ENCODE measurements at regions not wholly inside any gene's neighbourhood (a gene's known extent, or its start where the extent isn't known, plus 50 kb on each side); places are given as distances from the start of the nearest gene placed in this dataset.
"Not testable (repeated sequence)": the region's sequence is repeated elsewhere in the genome, so short reads cannot be mapped to it uniquely, and the experiment has no call there.

GRCh38 chr3:102936511-102937045, 501.8 kb downstream of the ZPLD1 start:
- DNase-seq: no peak

- DNase-seq: no peak
Observed at GRCh38 chr3:102941786-102942185, 507.0 kb downstream of the ZPLD1 start.

DNA sequence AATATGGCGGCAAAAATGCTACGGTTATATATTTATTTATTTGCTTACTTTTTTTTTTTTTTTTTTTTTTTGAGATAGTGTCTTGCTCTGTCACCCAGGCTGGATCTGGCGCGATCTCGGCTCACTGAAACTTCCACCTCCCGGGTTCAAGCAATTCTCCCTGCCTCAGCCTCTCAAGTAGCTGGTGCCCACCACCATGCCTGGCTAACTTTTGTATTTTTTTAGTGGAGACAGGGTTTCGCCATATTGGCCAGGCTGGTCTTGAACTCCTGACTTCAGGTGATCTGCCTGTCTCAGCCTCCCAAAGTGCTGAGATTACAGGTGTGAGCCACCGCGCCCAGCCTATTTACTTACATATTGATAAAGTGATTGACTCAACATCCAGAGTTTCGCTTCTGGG, 511.6 kb downstream of the ZPLD1 start:
- not testable (repeated sequence) for DNase-seq

DNA sequence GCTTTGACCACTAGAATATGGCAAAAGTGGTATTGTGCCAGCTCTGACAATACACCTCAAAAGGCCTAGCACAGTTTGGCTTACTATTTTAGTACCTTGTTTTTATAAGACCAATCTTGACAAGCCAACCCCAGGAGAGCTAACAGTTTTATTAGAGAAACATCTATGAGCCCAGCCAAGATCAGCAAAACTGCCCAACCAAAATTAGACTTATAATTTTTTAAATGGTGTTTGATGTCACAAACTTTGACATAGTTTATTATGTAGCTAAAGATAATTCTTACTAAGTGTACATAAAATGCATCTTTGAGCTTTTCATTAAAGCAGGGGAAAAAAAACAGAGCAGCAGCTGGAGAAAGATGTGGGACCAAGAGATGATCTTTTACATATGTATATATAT, 537.5 kb downstream of the ZPLD1 start:
- no peak for DNase-seq

DNA sequence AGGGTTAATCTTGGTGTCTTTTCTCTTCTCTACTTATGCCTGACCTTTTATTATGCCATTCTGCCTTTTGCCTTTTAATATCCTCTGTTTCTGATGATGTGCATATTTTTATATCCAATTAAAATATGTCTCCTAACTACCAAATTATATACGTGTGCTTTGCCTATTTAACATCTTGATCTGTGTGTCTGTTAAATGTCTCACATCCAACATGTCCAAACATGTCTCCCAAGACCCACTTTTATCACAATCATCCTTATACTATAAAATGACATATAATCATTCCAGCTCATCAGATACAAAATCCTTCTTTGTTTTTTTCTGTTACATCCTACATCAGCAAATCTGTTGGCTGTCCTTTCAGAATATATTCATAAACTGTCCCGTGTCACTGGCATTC, 539.5 kb downstream of the ZPLD1 start:
- no peak for DNase-seq

DNA sequence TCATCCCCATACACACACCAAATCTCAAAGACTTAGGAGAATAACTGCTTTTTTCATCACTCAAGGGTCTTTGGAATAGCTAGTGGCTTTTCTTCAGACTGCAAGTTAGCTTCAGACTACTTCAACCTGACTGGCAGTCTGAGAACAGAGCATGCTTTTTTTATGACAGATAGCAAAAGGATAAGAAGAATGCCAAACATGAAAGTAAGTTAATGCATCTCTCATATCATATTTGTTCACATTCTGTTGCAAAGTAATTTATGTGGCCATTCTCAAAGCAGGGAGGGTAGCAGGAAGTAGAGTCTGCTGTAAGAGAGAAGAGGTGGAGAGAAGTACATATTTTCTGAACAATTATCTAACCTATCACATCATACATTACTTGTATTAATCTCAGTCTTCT, 544.4 kb downstream of the ZPLD1 start:
- no peak for DNase-seq

DNA sequence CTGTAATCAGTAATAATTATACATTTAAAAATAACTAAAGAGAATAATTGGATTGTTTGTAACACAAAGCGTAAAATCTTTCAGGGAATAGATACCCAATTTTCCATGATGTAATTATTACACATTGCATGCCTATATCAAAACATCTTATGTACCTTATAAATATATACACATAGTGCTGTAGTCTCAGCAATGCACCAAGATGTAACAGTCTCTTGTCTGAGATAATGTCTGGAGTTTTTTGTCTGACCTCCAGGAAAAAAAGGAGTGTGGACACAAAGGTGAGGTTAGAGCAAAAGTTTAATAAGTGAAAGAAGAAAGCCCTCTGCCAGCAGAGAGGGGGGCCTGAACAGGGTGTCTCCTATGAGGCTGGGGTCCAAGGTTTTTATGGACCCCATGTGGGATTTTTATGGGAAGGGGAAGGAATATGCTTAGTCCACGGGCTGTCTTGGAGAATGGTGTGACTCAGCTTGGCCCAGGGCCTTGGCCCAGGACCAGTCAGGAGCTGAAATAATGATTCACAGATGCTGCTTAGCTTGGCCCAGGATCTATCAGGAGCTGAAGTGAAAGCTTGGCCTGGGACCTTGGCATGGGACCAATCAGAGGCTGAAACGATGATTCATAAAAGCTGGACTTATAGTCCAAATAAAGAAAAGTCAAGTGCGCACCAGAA, 545.0 kb downstream of the ZPLD1 start:
- peak; percentile 97 for DNase-seq

GRCh38 chr3:102980355-102980696, 545.5 kb downstream of the ZPLD1 start:
- no peak for DNase-seq

DNA sequence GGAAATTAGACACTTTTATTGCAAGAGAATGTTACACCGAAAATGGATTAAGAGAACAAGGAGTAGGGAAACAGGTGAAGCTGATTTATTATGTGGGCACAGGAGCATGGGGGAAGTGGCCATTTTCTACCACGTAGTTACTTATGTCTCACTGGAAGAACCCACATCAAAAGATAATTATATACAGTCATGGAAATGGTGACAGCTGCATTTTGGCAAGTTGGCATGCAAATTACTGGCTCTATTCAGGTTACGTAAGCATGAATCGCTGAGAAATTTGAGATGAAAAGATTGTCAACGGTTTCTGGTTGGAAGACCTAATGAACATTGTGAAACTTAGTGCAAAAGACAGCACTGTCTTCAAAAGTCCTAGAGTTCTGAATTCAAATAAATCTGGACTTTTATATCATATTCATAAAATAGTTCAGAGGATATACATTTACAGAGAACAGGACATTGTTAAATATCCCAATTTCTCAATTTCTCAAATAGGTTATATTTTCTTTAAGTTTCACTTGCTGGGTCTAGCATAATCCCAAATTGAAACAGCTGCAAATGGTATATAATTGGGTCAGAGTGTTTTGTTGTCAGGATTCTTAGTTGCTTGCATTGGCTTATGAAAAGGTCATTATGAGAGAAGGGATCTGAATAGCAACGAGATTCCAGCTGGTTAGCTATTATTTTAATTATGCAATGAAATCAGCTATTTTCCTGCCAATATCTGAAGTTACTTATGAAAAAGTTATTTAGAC, 567.8 kb downstream of the ZPLD1 start:
- no peak for DNase-seq

DNA sequence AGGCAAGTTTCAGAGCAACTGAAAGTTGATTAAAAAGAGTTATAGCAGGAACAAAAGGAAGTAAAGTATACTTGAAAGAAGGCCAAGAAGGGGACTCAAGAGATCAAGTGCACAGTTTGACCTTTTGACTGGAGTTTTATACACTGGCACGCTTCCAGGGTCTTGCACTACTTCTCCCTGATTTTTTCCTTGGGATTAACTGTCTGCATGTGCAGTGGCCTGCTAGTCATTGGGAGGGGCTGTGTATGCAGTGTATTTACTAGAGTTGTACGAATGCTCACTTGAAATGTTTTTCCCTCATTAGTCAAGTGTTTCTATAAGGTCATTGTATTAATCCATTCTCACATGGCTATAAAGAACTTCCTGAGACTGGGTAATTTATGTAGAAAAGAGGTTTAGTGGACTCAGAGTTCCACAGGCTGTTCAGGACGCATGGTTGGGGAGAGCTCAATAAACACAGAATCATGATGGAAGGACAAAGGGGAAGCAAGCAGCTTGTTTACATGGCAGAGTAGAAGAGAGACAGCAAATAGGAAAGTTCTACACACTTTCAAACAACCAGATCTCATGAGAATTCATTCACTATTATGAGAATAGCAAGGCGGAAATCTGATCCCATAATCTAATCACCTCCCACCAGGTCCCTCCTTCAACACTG, 571.8 kb downstream of the ZPLD1 start:
- DNase-seq: no peak

- no peak for DNase-seq
Observed at GRCh38 chr3:103009609-103010008, 574.8 kb downstream of the ZPLD1 start.

DNA sequence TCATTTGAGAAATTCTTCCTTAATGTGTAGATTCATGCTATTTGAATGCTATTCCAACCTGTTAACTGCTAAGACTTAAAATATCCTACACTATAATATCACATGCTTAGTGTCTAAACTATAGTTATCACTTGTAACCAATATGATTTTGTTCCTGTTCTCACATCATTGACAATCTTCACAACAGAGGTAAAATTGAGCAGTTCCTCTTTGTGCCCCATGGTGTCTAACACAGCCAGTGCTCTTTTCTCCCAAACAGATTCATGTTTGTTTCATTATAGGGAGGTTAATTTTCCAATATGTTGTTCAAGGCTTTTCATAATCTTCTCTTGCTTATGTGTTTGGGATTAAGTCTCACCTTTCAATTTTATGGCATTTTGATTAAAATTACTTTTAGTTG, 591.1 kb downstream of the ZPLD1 start:
- DNase-seq: no peak

DNA sequence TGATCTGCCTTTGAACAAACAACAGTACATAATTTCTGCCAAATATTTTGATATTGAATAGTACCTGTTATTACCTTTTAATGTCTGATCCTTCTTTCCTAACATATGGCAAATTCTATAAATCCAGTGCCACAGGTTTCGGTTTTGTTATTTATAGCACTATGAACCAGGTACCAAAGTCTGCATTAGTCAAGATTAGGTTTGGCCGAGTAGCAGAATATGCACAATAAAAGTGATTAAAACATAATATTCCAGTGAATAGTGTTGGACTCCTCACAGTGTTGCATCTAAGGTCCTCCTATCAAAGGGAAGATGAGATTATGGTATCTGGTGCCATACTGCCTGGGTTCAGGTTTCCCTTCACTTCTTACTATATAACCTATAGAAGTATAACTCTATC, 599.0 kb downstream of the ZPLD1 start:
- no peak for DNase-seq

- no peak for DNase-seq
Observed at GRCh38 chr3:103047640-103048039, 612.8 kb downstream of the ZPLD1 start.

- peak; percentile 32 for DNase-seq
Observed at GRCh38 chr3:103048068-103048722, 613.4 kb downstream of the ZPLD1 start.

- no peak for DNase-seq
Observed at GRCh38 chr3:103052236-103052830, 617.5 kb downstream of the ZPLD1 start.

DNA sequence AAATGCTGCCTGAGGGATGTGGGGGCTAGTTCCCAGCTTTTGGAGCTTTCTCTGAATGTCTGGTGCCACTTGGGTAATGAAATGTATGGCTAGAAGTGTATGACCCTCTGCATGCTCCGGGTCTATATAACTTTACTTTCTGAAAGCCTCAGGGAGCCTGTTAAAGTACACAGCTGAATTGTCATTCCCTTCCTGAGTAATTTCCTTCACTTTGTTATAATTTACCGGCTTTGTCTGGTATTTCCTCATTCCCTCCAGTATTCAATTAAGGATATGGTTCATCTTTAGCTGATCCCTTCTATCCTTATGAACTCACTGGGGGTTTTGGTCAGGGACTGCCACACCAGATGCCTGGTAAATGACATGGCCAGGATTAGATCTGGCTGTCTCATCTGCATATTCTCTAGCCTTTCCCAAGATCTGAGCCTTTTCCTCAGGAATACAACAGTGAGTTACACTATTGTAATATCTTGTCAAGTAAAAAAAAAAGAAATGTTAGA, 620.3 kb downstream of the ZPLD1 start:
- no peak for DNase-seq

- no peak for DNase-seq
Observed at GRCh38 chr3:103056542-103056941, 621.7 kb downstream of the ZPLD1 start.

- DNase-seq: peak; percentile 27
Observed at GRCh38 chr3:103057003-103057402, 622.2 kb downstream of the ZPLD1 start.

GRCh38 chr3:103057487-103057886, 622.7 kb downstream of the ZPLD1 start:
- no peak for DNase-seq

DNA sequence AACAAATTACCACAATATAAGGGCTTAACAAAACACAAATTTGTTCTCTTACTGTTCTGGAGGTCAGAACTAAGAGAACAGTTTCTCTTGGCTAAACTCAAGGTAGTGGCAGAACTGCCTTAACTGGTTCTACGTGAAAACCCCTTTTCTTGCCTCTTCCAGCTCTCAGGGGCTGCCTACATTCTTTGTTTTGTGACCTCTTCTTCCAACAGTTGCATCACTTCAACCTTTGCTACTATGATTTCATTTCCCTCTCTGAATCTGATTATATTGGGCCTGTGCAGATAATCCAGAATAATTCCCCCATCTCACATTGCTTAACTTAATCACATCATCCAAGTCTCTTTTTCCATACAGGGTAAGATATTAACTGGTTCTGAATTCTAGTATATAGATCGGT, 624.6 kb downstream of the ZPLD1 start:
- DNase-seq: no peak

GRCh38 chr3:103060242-103060641, 625.4 kb downstream of the ZPLD1 start:
- no peak for DNase-seq

GRCh38 chr3:103067963-103068362, 633.1 kb downstream of the ZPLD1 start:
- no peak for DNase-seq
